ENCODE measurements at regions not wholly inside any gene's neighbourhood (a gene's known extent, or its start where the extent isn't known, plus 50 kb on each side); places are given as distances from the start of the nearest gene placed in this dataset.

GRCh38 chr5:110913221-110913620 is 158.3 kb upstream of the TSLP start:
- TF ChIP-seq POLR2AphosphoS5 (IDR thresholded peaks at IDR 0.05), result no peak
- no peak for TF ChIP-seq CTCF (IDR thresholded peaks at IDR 0.05)
- no peak for TF ChIP-seq POLR2A (IDR thresholded peaks at IDR 0.05)
- Histone ChIP-seq H3K36me3 (no peaks in the 10 kb centered on the region), H3K27me3 (replicated peaks; ENCODE audit: insufficient read depth) (no peaks in the 10 kb centered on the region), H3K27ac (no peak overlapping the region), H3K9me3 (no peaks in the 10 kb centered on the region), H3K4me3 (no peak overlapping the region), H3K4me1 (replicated peaks) (no peaks in the 10 kb centered on the region)
- 97% methylated on average over 1 of the region's 1 CpG for WGBS
- no peak for DNase-seq (ENCODE audit: low spot score)
- intact Hi-C loops (cut with DNase I), result loop anchor here (10.0 kb wide), 1 partner anchor 118 kb away; no protein-coding TSS in a partner anchor

DNA sequence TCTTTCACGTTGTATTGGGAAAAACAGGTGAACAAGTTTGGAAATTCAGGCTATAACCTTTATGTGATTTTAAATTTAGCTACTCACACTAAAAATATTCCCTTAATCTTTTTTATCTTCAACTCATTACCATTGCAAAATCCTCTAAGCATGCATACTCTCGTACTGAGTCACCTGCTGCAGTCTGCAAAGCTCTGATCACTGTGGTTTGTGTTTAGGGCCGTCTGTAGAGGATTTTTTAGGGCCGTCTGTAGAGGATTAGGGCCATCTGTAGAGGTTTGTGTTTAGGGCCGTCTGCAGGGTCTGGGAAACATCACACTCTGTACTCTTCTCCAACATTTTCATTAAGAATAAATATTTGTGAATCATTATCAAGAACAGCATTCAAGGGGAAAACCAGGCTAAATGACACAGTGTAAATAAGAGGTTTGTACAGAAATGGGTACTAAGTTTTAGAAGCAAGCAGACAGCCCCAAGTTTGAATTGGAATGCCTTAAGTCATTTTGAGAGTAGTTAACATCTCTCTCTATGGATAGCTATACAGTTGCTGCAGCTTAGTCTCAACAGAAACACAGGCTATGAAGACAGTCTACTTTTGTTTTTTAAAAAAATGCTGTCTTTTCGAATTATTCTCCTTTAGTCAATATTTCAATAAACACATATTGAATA is 155.0 kb upstream of the TSLP start:
- H3K27me3 ChIP-seq (replicated peaks; ENCODE audit: insufficient read depth), result no peaks in the 10 kb centered on the region
- H3K36me3 ChIP-seq, result no peaks in the 10 kb centered on the region
- H3K4me1 ChIP-seq (replicated peaks), result no peaks in the 10 kb centered on the region
- TF ChIP-seq POLR2AphosphoS5 (IDR thresholded peaks at IDR 0.05), result no peak
- no peak for TF ChIP-seq CTCF (IDR thresholded peaks at IDR 0.05)
- no peak for TF ChIP-seq POLR2A (IDR thresholded peaks at IDR 0.05)
- no peaks in the 10 kb centered on the region for H3K9me3 ChIP-seq
- no peak overlapping the region for H3K27ac ChIP-seq
- WGBS, result 19% methylated on average over 6 of the region's 6 CpGs
- no peak overlapping the region for H3K4me3 ChIP-seq
- no peak for DNase-seq (ENCODE audit: low spot score)
- intact Hi-C loops (cut with DNase I), result loop anchor here (10.0 kb wide), 1 partner anchor 122 kb away; no protein-coding TSS in a partner anchor

DNA sequence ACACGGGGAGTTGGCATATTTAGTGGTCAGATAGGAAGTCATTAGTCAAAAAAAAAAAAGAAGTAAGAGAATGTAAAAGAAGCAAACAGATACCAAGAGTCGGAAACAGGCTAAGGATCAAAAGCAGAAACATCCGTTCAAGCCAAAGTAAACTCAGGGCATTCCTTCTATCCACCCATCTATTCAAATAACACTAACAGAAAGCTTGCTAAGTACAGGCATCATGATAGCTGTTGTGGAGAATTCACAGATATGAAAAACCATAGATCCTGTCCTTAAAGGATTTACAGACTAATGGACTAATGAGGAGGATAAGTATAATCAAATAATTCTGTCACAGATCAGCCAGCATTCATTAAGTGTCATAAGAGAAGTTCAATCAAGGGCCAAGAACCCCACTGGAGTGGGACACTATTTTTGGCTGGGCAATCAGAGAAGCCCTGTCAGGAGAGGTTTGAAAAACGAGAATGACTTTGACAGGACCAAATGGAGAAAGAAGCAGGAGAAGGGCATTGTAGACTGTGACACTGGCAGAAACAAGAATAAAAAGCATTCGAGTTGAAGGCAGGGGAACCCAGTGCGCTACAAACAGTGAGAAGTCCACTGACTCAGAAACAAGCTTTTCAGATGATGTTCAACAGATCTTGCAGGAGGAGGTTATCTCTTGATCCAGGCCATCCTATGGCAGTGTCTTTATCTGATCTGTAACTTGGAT is 154.2 kb upstream of the TSLP start:
- no peak for TF ChIP-seq POLR2AphosphoS5 (IDR thresholded peaks at IDR 0.05)
- no peak for TF ChIP-seq POLR2A (IDR thresholded peaks at IDR 0.05)
- TF ChIP-seq CTCF (IDR thresholded peaks at IDR 0.05), result no peak
- no peak overlapping the region for H3K27ac ChIP-seq
- H3K4me3 ChIP-seq, result no peak overlapping the region
- intact Hi-C loops (cut with DNase I), result loop anchor here (10.0 kb wide), 1 partner anchor 123 kb away; no protein-coding TSS in a partner anchor
- no peaks in the 10 kb centered on the region for H3K36me3 ChIP-seq
- no peak for DNase-seq (ENCODE audit: low spot score)
- no peaks in the 10 kb centered on the region for H3K9me3 ChIP-seq
- 29% methylated on average over 6 of the region's 6 CpGs for WGBS
- H3K27me3 ChIP-seq (replicated peaks; ENCODE audit: insufficient read depth), result no peaks in the 10 kb centered on the region
- H3K4me1 ChIP-seq (replicated peaks), result no peaks in the 10 kb centered on the region

DNA sequence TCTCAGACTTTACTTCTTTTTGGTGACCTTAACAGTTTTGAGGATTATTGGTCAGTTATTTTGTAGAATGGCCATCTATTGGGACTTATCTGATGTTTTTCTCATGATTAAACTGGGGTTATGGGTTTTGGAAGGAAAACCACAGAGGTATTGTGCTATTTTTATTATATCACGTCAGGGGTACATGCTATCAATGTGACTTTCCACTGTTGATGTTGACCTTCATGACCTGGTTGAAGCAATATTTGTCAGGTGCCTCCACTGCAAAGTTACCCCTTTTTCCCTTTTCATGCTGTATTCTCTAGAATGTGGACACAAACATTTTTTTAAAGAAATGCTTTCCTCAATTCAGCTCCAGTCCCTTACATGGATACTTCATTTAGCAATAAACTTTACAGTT is 152.8 kb upstream of the TSLP start:
- TF ChIP-seq POLR2A (IDR thresholded peaks at IDR 0.05) (no peak), CTCF (IDR thresholded peaks at IDR 0.05) (no peak), POLR2AphosphoS5 (IDR thresholded peaks at IDR 0.05) (no peak)
- H3K27me3 ChIP-seq (replicated peaks; ENCODE audit: insufficient read depth), result no peaks in the 10 kb centered on the region
- DNase-seq (ENCODE audit: low spot score), result no peak
- no peaks in the 10 kb centered on the region for H3K36me3 ChIP-seq
- H3K4me1 ChIP-seq (replicated peaks), result no peaks in the 10 kb centered on the region
- H3K9me3 ChIP-seq, result no peaks in the 10 kb centered on the region
- H3K4me3 ChIP-seq, result no peak overlapping the region
- intact Hi-C loops (cut with DNase I), result loop anchor here (10.0 kb wide), 1 partner anchor 124 kb away; no protein-coding TSS in a partner anchor
- 52% methylated on average over 1 of the region's 1 CpG for WGBS
- H3K27ac ChIP-seq, result no peak overlapping the region
